ENCODE measurements at regions not wholly inside any gene's neighbourhood (a gene's known extent, or its start where the extent isn't known, plus 50 kb on each side); places are given as distances from the start of the nearest gene placed in this dataset.

- TF ChIP-seq CTCF (conservative IDR thresholded peaks at IDR 0.05; ENCODE audit: low read length) = no peak
- no peak for TF ChIP-seq EZH2phosphoT487 (IDR thresholded peaks at IDR 0.05; ENCODE audit: borderline replicate concordance, low read depth, low read length)
These were observed 252.9 kb upstream of the ZFP64 start for GRCh38 chr20:52444455-52444854.
